GM23338 (cell line): ENCODE measurements at regions not wholly inside any gene's neighbourhood (a gene's known extent, or its start where the extent isn't known, plus 50 kb on each side); places are given as distances from the start of the nearest gene placed in this dataset.

Source experiments
- ATAC-seq: fragments of 200-7000 bp; cut with Tn5 transposase; 3 replicates; pipeline ENCODE4 v1.9.1; 2020
- DNase-seq: peaks from one replicate; pipeline ENCODE4 v3.0.0-alpha.2; 2015; ENCODE audit warnings: low spot score
- H2AFZ ChIP-seq: fragments of 200-600 bp; sonication (generic); 2 replicates; pipeline ENCODE4 v1.8.0; 2016; ENCODE audit warnings: antibody characterized with exemption, mild to moderate bottlenecking, moderate library complexity
- H3F3A ChIP-seq: fragments of 200-600 bp; sonication (generic); replicated peaks from 2 replicates; pipeline ENCODE4 v1.8.0; 2017; ENCODE audit warnings: antibody characterized with exemption, mixed run types, low read depth
- H3K27ac ChIP-seq: fragments of 200-600 bp; sonication (generic); 2 replicates; pipeline ENCODE4 v1.6.1; 2016; ENCODE audit warnings: low read depth
- H3K27me3 ChIP-seq: fragments of 200-600 bp; sonication (generic); 2 replicates; pipeline ENCODE4 v1.8.0; 2016; ENCODE audit warnings: mild to moderate bottlenecking, mixed run types, moderate library complexity; ENCODE audit not compliant: insufficient read depth
- H3K36me3 ChIP-seq: fragments of 200-600 bp; sonication (generic); 2 replicates; pipeline ENCODE4 v1.8.0; 2016; ENCODE audit warnings: mild to moderate bottlenecking; ENCODE audit not compliant: insufficient read depth
- H3K4me1 ChIP-seq: fragments of 200-600 bp; sonication (generic); 2 replicates; pipeline ENCODE4 v1.8.0; 2016; ENCODE audit warnings: mild to moderate bottlenecking, moderate library complexity; ENCODE audit not compliant: insufficient read depth
- H3K4me2 ChIP-seq: fragments of 200-600 bp; sonication (generic); 2 replicates; pipeline ENCODE4 v1.7.1; 2017; ENCODE audit warnings: mixed run types
- H3K4me3 ChIP-seq: fragments of 200-600 bp; sonication (generic); 2 replicates; pipeline ENCODE4 v1.6.1; 2016; ENCODE audit warnings: mixed run types
- H3K79me2 ChIP-seq: fragments of 200-600 bp; sonication (generic); replicated peaks from 2 replicates; pipeline ENCODE4 v1.8.0; 2017; ENCODE audit warnings: mild to moderate bottlenecking; ENCODE audit not compliant: insufficient read depth
- H3K9me2 ChIP-seq: fragments of 200-600 bp; sonication (generic); 2 replicates; pipeline ENCODE4 v1.8.0; 2017; ENCODE audit not compliant: insufficient read depth
- H4K20me1 ChIP-seq: fragments of 200-600 bp; sonication (generic); replicated peaks from 2 replicates; pipeline ENCODE4 v1.8.0; 2017; ENCODE audit warnings: mild to moderate bottlenecking; ENCODE audit not compliant: insufficient read depth
- H3K27ac Mint-ChIP-seq: 2 replicates; pipeline ENCODE4 v1.8.0; 2020; ENCODE audit warnings: inconsistent platforms, mild to moderate bottlenecking, moderate library complexity, mixed read lengths
- H3K27me3 Mint-ChIP-seq: 3 replicates; pipeline ENCODE4 v1.8.0; 2022; ENCODE audit warnings: low read depth, mild to moderate bottlenecking, moderate library complexity, mixed read lengths, inconsistent platforms; ENCODE audit not compliant: insufficient read depth, poor library complexity
- H3K36me3 Mint-ChIP-seq: 3 replicates; pipeline ENCODE4 v1.8.0; 2021; ENCODE audit warnings: low read depth, mild to moderate bottlenecking, inconsistent platforms, moderate library complexity, mixed read lengths
- H3K4me1 Mint-ChIP-seq: 3 replicates; pipeline ENCODE4 v1.8.0; 2020; ENCODE audit warnings: mild to moderate bottlenecking, inconsistent platforms, mixed read lengths
- H3K4me3 Mint-ChIP-seq: 3 replicates; pipeline ENCODE4 v1.8.0; 2021; ENCODE audit warnings: moderate library complexity, mild to moderate bottlenecking, inconsistent platforms, mixed read lengths
- H3K9me3 Mint-ChIP-seq: 3 replicates; pipeline ENCODE4 v1.8.0; 2020; ENCODE audit warnings: moderate library complexity, mild to moderate bottlenecking, inconsistent platforms, mixed read lengths
- ETS1 ChIP-seq: IDR thresholded peaks from 2 replicates; pipeline ENCODE4 v1.6.1; 2016; ENCODE audit warnings: antibody characterized with exemption
- EZH2 ChIP-seq: fragments of 200-600 bp; sonication (generic); IDR thresholded peaks from one replicate; pipeline ENCODE4 v1.8.0; 2017; ENCODE audit warnings: antibody characterized with exemption, mild to moderate bottlenecking, low read depth; ENCODE audit not compliant: unreplicated experiment
- EZH2phosphoT487 ChIP-seq: fragments of 200-600 bp; sonication (generic); IDR thresholded peaks from one replicate; pipeline ENCODE4 v1.8.1; 2018; ENCODE audit warnings: antibody characterized with exemption; ENCODE audit not compliant: unreplicated experiment
- JUNB ChIP-seq: IDR thresholded peaks from one replicate; pipeline ENCODE4 v1.6.1; 2016; ENCODE audit warnings: antibody characterized with exemption; ENCODE audit not compliant: unreplicated experiment
- ZNF114 ChIP-seq: fragments of 250-450 bp; sonication (Bioruptor Pico); IDR thresholded peaks from 2 replicates; pipeline ENCODE4 v1.5.0; 2020; ENCODE audit warnings: mild to moderate bottlenecking, moderate library complexity
- ZNF462 ChIP-seq: fragments of 250-450 bp; sonication (Bioruptor Pico); IDR thresholded peaks from 2 replicates; pipeline ENCODE4 v1.5.0; 2020; ENCODE audit warnings: mild to moderate bottlenecking, moderate library complexity
- TF ChIP-seq, protein P1 (sequence below), 2 experiments: fragments of 200-600 bp in 1 of 2; sonication (generic) in 1 of 2; conservative IDR thresholded peaks; 2 replicates each; pipeline versions ENCODE4 v1.5.1 to v1.6.1; 2016 to 2017; ENCODE audit warnings: antibody characterized with exemption in 2 of 2, low read depth in 2 of 2, mild to moderate bottlenecking in 2 of 2, moderate library complexity in 1 of 2

DNA sequence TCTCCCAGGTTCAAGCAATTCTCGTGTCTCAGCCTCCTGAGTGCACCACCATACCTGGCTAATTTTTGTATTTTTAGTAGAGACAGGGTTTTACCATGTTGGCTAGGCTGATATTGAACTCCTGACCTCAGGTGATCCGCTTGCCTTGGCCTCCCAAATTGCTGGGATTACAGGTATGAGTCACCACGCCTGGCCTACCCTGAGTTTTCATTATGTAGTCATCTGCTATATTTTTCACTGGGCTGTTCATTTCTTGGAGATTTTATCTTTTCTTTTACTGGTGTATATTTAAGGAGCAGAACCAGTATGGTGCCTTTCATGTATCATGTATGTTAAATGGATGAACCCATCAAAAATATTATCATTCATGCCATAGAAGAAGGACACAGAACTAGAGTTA lies 377.0 kb upstream of the ACTBL2 start (continued):
- TF ChIP-seq ZNF462 (CRISPR knock-in tag) (no peak), EZH2 (no peak)

DNA sequence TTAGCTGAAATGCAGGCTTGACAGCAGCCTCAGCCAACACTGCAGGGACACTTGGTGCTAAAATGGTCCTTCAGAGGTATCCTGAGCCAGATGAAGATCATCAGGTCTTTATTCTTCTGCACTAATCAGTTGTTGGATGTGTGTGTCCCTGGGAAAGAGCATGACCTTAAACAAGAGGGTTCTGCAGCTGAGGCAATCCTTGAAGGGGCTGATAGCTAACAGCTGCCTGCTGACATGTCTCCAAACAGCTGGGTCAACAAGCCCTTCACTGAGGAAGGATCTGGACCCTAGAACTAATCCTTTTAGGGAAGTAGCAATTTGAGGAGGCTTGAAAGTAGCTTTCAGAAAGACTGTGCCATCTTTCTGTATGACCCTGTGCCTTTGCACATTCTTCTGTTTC lies 376.3 kb upstream of the ACTBL2 start:
- H3K27ac Mint-ChIP-seq, result no peak overlapping the region
- no peaks in the 10 kb centered on the region for H3K79me2 ChIP-seq
- no peaks in the 10 kb centered on the region for H3K4me1 Mint-ChIP-seq
- DNase-seq, result no peak
- no peaks in the 10 kb centered on the region for H3K36me3 ChIP-seq
- no peak overlapping the region for H3K4me3 ChIP-seq
- no peaks in the 10 kb centered on the region for H4K20me1 ChIP-seq
- no peak overlapping the region for H3K4me2 ChIP-seq
- H3K9me2 ChIP-seq, result no peaks in the 10 kb centered on the region; the same call in 1 of the 2 replicates
- no peaks in the 10 kb centered on the region; the same call in 2 of the 3 replicates for H3K36me3 Mint-ChIP-seq
- no peak overlapping the region for H2AFZ ChIP-seq
- H3F3A ChIP-seq, result no peaks in the 10 kb centered on the region
- no peaks in the 10 kb centered on the region for H3K27me3 ChIP-seq
- no peak overlapping the region for H3K27ac ChIP-seq
- no peaks in the 10 kb centered on the region for H3K4me1 ChIP-seq
- no peaks in the 10 kb centered on the region for H3K27me3 Mint-ChIP-seq
- no peaks in the 10 kb centered on the region; the same call in 1 of the 3 replicates for H3K9me3 Mint-ChIP-seq
- H3K4me3 Mint-ChIP-seq, result no peak overlapping the region
- no peak for ATAC-seq
- TF ChIP-seq EZH2phosphoT487, result no peak

- ATAC-seq, result no peak
- no peak overlapping the region for H3K4me2 ChIP-seq
- TF ChIP-seq ETS1 (no peak), JUNB (no peak), ZNF114 (CRISPR knock-in tag) (no peak), EZH2phosphoT487 (no peak)
- TF ChIP-seq, protein P1, sequence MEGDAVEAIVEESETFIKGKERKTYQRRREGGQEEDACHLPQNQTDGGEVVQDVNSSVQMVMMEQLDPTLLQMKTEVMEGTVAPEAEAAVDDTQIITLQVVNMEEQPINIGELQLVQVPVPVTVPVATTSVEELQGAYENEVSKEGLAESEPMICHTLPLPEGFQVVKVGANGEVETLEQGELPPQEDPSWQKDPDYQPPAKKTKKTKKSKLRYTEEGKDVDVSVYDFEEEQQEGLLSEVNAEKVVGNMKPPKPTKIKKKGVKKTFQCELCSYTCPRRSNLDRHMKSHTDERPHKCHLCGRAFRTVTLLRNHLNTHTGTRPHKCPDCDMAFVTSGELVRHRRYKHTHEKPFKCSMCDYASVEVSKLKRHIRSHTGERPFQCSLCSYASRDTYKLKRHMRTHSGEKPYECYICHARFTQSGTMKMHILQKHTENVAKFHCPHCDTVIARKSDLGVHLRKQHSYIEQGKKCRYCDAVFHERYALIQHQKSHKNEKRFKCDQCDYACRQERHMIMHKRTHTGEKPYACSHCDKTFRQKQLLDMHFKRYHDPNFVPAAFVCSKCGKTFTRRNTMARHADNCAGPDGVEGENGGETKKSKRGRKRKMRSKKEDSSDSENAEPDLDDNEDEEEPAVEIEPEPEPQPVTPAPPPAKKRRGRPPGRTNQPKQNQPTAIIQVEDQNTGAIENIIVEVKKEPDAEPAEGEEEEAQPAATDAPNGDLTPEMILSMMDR (conservative IDR thresholded peaks at IDR 0.05; ENCODE audit: low read depth in 2 of 2), result no peak
Measured at GRCh38 chr5:57857696-57858095, 375.1 kb upstream of the ACTBL2 start.

More at GRCh38 chr5:57857696-57858095, 375.1 kb upstream of the ACTBL2 start:
- Histone ChIP-seq H3K27ac (no peak overlapping the region), H3K9me2 (no peaks in the 10 kb centered on the region; the same call in 1 of the 2 replicates), H2AFZ (no peak overlapping the region), H3K4me1 (no peaks in the 10 kb centered on the region), H4K20me1 (no peaks in the 10 kb centered on the region), H3K36me3 (no peaks in the 10 kb centered on the region), H3F3A (no peaks in the 10 kb centered on the region), H3K4me3 (no peak overlapping the region), H3K27me3 (no peaks in the 10 kb centered on the region), H3K79me2 (no peaks in the 10 kb centered on the region)
- no peak for DNase-seq
- Mint-ChIP-seq H3K36me3 (no peaks in the 10 kb centered on the region; the same call in 2 of the 3 replicates), H3K4me1 (no peaks in the 10 kb centered on the region), H3K9me3 (no peaks in the 10 kb centered on the region; the same call in 1 of the 3 replicates), H3K27ac (no peak overlapping the region), H3K4me3 (no peak overlapping the region), H3K27me3 (no peaks in the 10 kb centered on the region)
